ENCODE measurements at regions not wholly inside any gene's neighbourhood (a gene's known extent, or its start where the extent isn't known, plus 50 kb on each side); places are given as distances from the start of the nearest gene placed in this dataset.

DNA sequence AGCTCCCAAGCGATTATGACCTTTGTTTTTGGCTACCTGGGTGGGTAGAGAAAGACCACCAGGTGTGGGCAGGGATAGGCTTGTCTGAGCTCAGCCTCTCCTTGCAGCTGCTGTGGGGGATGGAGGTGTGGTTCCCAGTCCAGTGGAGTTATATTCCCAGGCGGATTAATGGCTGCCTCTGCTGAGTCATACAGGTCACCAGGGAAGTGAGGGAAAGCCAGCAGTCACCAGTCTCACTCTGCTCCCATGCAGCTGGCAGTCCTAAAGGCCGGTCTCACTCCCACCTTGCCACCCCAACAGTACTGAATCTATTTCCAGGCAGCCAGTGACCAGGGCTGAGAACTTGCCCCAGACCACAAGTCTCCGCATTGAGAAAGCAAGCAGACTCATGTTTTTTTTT is 399.2 kb downstream of the VRK1 start:
- TF ChIP-seq CREB1 (IDR thresholded peaks at IDR 0.05; ENCODE audit: low read depth) (no peak), ZBTB7A (IDR thresholded peaks at IDR 0.05; ENCODE audit: low read depth) (no peak), EGR1 (IDR thresholded peaks at IDR 0.05) (no peak)
- TF ChIP-seq, protein P1, sequence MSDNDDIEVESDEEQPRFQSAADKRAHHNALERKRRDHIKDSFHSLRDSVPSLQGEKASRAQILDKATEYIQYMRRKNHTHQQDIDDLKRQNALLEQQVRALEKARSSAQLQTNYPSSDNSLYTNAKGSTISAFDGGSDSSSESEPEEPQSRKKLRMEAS (IDR thresholded peaks at IDR 0.05) = no peak

DNA sequence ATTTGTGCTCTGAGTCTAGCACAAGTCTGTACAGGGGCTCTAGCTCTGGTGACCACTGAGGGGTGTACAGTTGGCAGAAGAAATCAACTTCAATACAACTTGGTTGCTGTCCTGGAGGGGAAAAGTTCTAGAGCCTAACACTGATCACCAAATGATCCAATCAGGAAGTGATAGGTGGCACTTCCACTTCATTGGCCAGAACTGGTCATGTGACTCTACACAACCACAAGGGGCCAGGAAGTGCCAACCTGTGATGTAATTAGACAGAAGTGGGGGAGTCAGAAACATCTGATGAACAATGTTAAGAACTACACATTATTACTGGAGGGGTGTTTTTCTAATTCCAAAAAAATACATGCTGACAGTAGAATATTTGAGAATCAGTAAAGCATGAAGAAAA is 401.6 kb downstream of the VRK1 start:
- no peak for TF ChIP-seq CREB1 (IDR thresholded peaks at IDR 0.05; ENCODE audit: low read depth)
- no peak for TF ChIP-seq RAD21 (IDR thresholded peaks at IDR 0.05; ENCODE audit: low read depth)
- TF ChIP-seq, protein P2, sequence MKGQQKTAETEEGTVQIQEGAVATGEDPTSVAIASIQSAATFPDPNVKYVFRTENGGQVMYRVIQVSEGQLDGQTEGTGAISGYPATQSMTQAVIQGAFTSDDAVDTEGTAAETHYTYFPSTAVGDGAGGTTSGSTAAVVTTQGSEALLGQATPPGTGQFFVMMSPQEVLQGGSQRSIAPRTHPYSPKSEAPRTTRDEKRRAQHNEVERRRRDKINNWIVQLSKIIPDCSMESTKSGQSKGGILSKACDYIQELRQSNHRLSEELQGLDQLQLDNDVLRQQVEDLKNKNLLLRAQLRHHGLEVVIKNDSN (IDR thresholded peaks at IDR 0.05) = 0 out of 2 replicates have a peak, but pooled peaks have one; percentile 17

- TF ChIP-seq EP300 (IDR thresholded peaks at IDR 0.05; ENCODE audit: borderline replicate concordance) (no peak), YY1 (IDR thresholded peaks at IDR 0.05; ENCODE audit: low read depth) (no peak), TCF12 (IDR thresholded peaks at IDR 0.05; ENCODE audit: low read depth) (no peak), NFIC (IDR thresholded peaks at IDR 0.05) (no peak), CEBPB (IDR thresholded peaks at IDR 0.05) (no peak), REST (IDR thresholded peaks at IDR 0.05; ENCODE audit: low read depth) (no peak), EGR1 (IDR thresholded peaks at IDR 0.05) (no peak), FOXM1 (IDR thresholded peaks at IDR 0.05; ENCODE audit: borderline replicate concordance, low read depth) (no peak)
- TF ChIP-seq, protein P2 (IDR thresholded peaks at IDR 0.05) = no peak
Observed at GRCh38 chr14:97200245-97200644, 403.1 kb downstream of the VRK1 start.

- TF ChIP-seq ZBTB7A (IDR thresholded peaks at IDR 0.05; ENCODE audit: low read depth) (no peak), REST (IDR thresholded peaks at IDR 0.05; ENCODE audit: low read depth) (no peak), EP300 (IDR thresholded peaks at IDR 0.05; ENCODE audit: borderline replicate concordance) (no peak), TCF12 (IDR thresholded peaks at IDR 0.05; ENCODE audit: low read depth) (no peak), NFIC (IDR thresholded peaks at IDR 0.05) (no peak), CEBPB (IDR thresholded peaks at IDR 0.05) (no peak), RAD21 (IDR thresholded peaks at IDR 0.05; ENCODE audit: low read depth) (no peak), FOXM1 (IDR thresholded peaks at IDR 0.05; ENCODE audit: borderline replicate concordance, low read depth) (no peak), EGR1 (IDR thresholded peaks at IDR 0.05) (no peak)
- TF ChIP-seq, protein P2 (IDR thresholded peaks at IDR 0.05) = no peak
- TF ChIP-seq, protein P1 (IDR thresholded peaks at IDR 0.05) = no peak
Observed at GRCh38 chr14:97206916-97207315, 409.7 kb downstream of the VRK1 start.

DNA sequence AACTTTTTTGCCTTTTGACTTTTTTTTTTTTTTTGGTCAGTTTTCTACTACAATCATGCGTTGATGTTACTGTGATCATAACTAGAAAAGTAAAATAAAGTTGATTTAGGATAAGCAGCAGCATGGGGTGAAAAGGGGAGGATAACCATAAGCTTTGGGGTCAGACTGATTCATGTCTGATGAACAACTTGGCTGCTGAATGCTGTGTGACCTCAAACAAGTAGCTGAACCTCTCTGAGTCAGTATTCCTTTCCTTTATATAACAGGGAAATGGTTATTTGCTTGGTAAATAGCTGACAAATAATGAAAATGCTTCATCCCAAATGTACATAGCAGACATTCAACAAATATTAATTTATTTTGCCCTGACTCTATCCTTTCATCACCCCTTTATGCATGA is 413.0 kb downstream of the VRK1 start:
- TF ChIP-seq YY1 (IDR thresholded peaks at IDR 0.05; ENCODE audit: low read depth) = no peak
- TF ChIP-seq CEBPB (IDR thresholded peaks at IDR 0.05) = no peak
- TF ChIP-seq TEAD4 (IDR thresholded peaks at IDR 0.05) = no peak
- TF ChIP-seq RAD21 (IDR thresholded peaks at IDR 0.05; ENCODE audit: low read depth) = no peak
- no peak for TF ChIP-seq REST (IDR thresholded peaks at IDR 0.05; ENCODE audit: low read depth)
- no peak for TF ChIP-seq FOXM1 (IDR thresholded peaks at IDR 0.05; ENCODE audit: borderline replicate concordance, low read depth)
- TF ChIP-seq NFIC (IDR thresholded peaks at IDR 0.05) = no peak
- no peak for TF ChIP-seq EGR1 (IDR thresholded peaks at IDR 0.05)
- TF ChIP-seq TAF1 (IDR thresholded peaks at IDR 0.05; ENCODE audit: low read depth) = no peak
- TF ChIP-seq ZBTB7A (IDR thresholded peaks at IDR 0.05; ENCODE audit: low read depth) = no peak
- TF ChIP-seq, protein P1 (IDR thresholded peaks at IDR 0.05) = no peak
